ENCODE measurements at regions not wholly inside any gene's neighbourhood (a gene's known extent, or its start where the extent isn't known, plus 50 kb on each side); places are given as distances from the start of the nearest gene placed in this dataset.

GRCh38 chr6:51468704-51469103, 618.7 kb downstream of the PKHD1 start:
- H3K4me1 ChIP-seq (ENCODE audit: insufficient read depth, low read length), result no peaks in the 10 kb centered on the region
- CTCF ChIA-PET, result no interaction called here

GRCh38 chr6:51472745-51473487, 614.5 kb downstream of the PKHD1 start:
- no peak for DNase-seq
- H3K27ac Mint-ChIP-seq, result no peak overlapping the region
- H3K36me3 ChIP-seq (ENCODE audit: insufficient read depth, low read length), result no peaks in the 10 kb centered on the region
- CTCF ChIA-PET, result no interaction called here
- no peak for TF ChIP-seq CTCF (IDR thresholded peaks at IDR 0.05)
- no peaks in the 10 kb centered on the region for H3K4me1 Mint-ChIP-seq (ENCODE audit: low read depth)
- intact Hi-C loops (cut with DNase I, micrococcal nuclease), result no loop called here
- no peak overlapping the region for H3K27ac ChIP-seq (ENCODE audit: low read depth in 1 of 2, low read length in 2 of 2)
- H3K4me3 ChIP-seq (ENCODE audit: low read length), result no peak overlapping the region
- ATAC-seq (ENCODE audit: poor library complexity), result no peak
- H3K4me1 ChIP-seq (ENCODE audit: insufficient read depth, low read length), result no peaks in the 10 kb centered on the region
- no peak overlapping the region for H3K4me3 Mint-ChIP-seq
- H3K27me3 Mint-ChIP-seq, result no peaks in the 10 kb centered on the region
- H3K27me3 ChIP-seq (ENCODE audit: control insufficient read depth in 1 of 2, insufficient read depth in 2 of 2, low read length in 2 of 2), result no peaks in the 10 kb centered on the region
- H3K9me3 ChIP-seq (ENCODE audit: control insufficient read depth in 1 of 2, insufficient read depth in 1 of 2, low read length in 2 of 2), result no peaks in the 10 kb centered on the region
- POLR2A ChIA-PET, result no interaction called here
- no peaks in the 10 kb centered on the region for H3K36me3 Mint-ChIP-seq (ENCODE audit: low read depth)
- peaks cover 2% of the 10 kb centered on the region for H3K9me3 Mint-ChIP-seq

More at GRCh38 chr6:51468704-51469103, 618.7 kb downstream of the PKHD1 start:
- no peaks in the 10 kb centered on the region for H3K27me3 ChIP-seq (ENCODE audit: control insufficient read depth in 1 of 2, insufficient read depth in 2 of 2, low read length in 2 of 2)
- intact Hi-C loops (cut with DNase I, micrococcal nuclease), result no loop called here
- H3K9me3 ChIP-seq (ENCODE audit: control insufficient read depth in 1 of 2, insufficient read depth in 1 of 2, low read length in 2 of 2), result no peaks in the 10 kb centered on the region
- H3K27ac ChIP-seq (ENCODE audit: low read depth in 1 of 2, low read length in 2 of 2), result no peak overlapping the region
- POLR2A ChIA-PET, result no interaction called here
- no peak for DNase-seq
- Mint-ChIP-seq H3K36me3 (ENCODE audit: low read depth) (no peaks in the 10 kb centered on the region), H3K27me3 (no peaks in the 10 kb centered on the region), H3K27ac (no peak overlapping the region), H3K4me1 (ENCODE audit: low read depth) (no peaks in the 10 kb centered on the region), H3K4me3 (no peak overlapping the region), H3K9me3 (peaks cover 9% of the 10 kb centered on the region)
- no peak overlapping the region for H3K4me3 ChIP-seq (ENCODE audit: low read length)
- ATAC-seq (ENCODE audit: poor library complexity), result no peak
- TF ChIP-seq CTCF (IDR thresholded peaks at IDR 0.05), result no peak
- H3K36me3 ChIP-seq (ENCODE audit: insufficient read depth, low read length), result no peaks in the 10 kb centered on the region

GRCh38 chr6:51474022-51474975, 613.1 kb downstream of the PKHD1 start:
- no peaks in the 10 kb centered on the region for H3K4me1 Mint-ChIP-seq (ENCODE audit: low read depth)
- CTCF ChIA-PET, result no interaction called here
- ATAC-seq (ENCODE audit: poor library complexity), result no peak

More at GRCh38 chr6:51474022-51474975, 613.1 kb downstream of the PKHD1 start:
- no peak overlapping the region for H3K27ac ChIP-seq (ENCODE audit: low read depth in 1 of 2, low read length in 2 of 2)
- no peaks in the 10 kb centered on the region for H3K27me3 ChIP-seq (ENCODE audit: control insufficient read depth in 1 of 2, insufficient read depth in 2 of 2, low read length in 2 of 2)
- intact Hi-C loops (cut with DNase I, micrococcal nuclease), result no loop called here
- no peaks in the 10 kb centered on the region for H3K4me1 ChIP-seq (ENCODE audit: insufficient read depth, low read length)
- DNase-seq, result no peak
- H3K9me3 Mint-ChIP-seq, result peaks cover 2% of the 10 kb centered on the region
- H3K27me3 Mint-ChIP-seq, result no peaks in the 10 kb centered on the region
- POLR2A ChIA-PET, result no interaction called here
- H3K27ac Mint-ChIP-seq, result no peak overlapping the region
- H3K9me3 ChIP-seq (ENCODE audit: control insufficient read depth in 1 of 2, insufficient read depth in 1 of 2, low read length in 2 of 2), result no peaks in the 10 kb centered on the region
- H3K4me3 ChIP-seq (ENCODE audit: low read length), result no peak overlapping the region
- no peak for TF ChIP-seq CTCF (IDR thresholded peaks at IDR 0.05)
- no peaks in the 10 kb centered on the region for H3K36me3 Mint-ChIP-seq (ENCODE audit: low read depth)
- no peaks in the 10 kb centered on the region for H3K36me3 ChIP-seq (ENCODE audit: insufficient read depth, low read length)
- H3K4me3 Mint-ChIP-seq, result no peak overlapping the region

Measured in CD4-positive, alpha-beta T cell (primary cell).